ENCODE measurements at regions not wholly inside any gene's neighbourhood (a gene's known extent, or its start where the extent isn't known, plus 50 kb on each side); places are given as distances from the start of the nearest gene placed in this dataset.
"Not testable (repeated sequence)": the region's sequence is repeated elsewhere in the genome, so short reads cannot be mapped to it uniquely, and the experiment has no call there.

DNA sequence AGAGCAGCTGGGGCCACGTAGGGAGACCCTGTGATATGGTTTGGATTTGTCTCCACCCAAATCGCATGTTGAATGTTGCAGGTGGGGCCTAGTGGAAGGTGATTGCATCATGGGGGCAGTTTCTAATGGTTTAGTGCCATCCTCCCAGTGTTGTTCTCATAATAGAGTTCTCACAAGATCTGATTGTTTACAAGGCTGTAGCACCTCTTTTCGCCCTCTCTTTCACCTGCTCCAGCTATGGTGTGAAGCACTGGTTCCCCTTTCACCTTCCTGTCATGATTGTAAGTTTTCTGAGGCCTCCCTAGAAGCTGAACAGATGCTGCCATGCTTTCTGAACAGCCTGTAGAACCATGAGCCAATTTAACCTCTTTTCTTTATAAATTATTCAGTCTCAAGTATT lies 198.9 kb upstream of the CBLB start:
- no peaks in the 10 kb centered on the region for H3K27me3 ChIP-seq (ENCODE audit: insufficient read depth, low read length)
- H3K4me1 ChIP-seq (ENCODE audit: insufficient read depth, low read length): no peaks in the 10 kb centered on the region
- H3K9me3 ChIP-seq (ENCODE audit: low read depth, low read length): no peaks in the 10 kb centered on the region
- no peak overlapping the region for H3K4me3 ChIP-seq (ENCODE audit: low read length)

DNA sequence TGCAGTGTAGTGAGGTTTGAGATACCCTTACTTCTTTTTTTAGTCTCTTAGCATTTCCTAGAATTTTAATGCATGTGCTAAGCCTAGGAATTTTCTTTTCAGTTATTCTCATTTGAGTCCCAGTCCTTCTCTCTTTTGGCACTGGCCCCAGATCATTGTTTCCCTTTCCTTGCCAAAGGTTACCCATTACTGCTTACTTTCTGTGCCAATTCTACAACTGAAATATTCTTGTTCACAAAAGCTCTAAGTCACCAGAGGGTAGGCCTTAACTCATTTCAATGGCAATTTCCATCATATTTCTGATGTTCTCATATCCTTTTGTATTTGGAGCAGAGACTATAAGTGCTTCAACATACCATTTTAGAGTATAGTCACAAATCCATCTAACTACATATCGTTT lies 199.6 kb upstream of the CBLB start:
- Histone ChIP-seq H3K27me3 (ENCODE audit: insufficient read depth, low read length) (no peaks in the 10 kb centered on the region), H3K4me1 (ENCODE audit: insufficient read depth, low read length) (no peaks in the 10 kb centered on the region), H3K9me3 (ENCODE audit: low read depth, low read length) (no peaks in the 10 kb centered on the region), H3K4me3 (ENCODE audit: low read length) (no peak overlapping the region)

DNA sequence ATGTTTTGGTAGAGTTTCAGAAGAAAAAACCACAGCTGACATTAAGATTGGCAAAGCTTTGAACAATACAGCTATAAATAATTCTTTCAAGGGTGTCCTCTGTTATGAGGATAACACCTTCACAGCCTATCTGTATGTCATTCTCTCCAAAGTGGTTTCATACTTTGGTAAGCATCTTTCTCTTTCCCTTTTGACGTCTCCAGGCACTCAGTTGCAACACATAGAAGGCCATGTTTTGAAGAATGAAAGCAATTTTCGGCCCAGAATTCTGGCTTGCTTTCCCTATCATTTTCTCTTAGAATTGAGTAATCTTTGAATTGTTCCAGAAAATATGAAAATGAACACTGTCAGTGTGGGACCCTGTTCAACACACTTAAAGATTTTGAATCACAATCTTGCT lies 200.0 kb upstream of the CBLB start:
- Histone ChIP-seq H3K9me3 (ENCODE audit: low read depth, low read length) (no peaks in the 10 kb centered on the region), H3K27me3 (ENCODE audit: insufficient read depth, low read length) (no peaks in the 10 kb centered on the region), H3K4me3 (ENCODE audit: low read length) (no peak overlapping the region), H3K4me1 (ENCODE audit: insufficient read depth, low read length) (no peaks in the 10 kb centered on the region)

DNA sequence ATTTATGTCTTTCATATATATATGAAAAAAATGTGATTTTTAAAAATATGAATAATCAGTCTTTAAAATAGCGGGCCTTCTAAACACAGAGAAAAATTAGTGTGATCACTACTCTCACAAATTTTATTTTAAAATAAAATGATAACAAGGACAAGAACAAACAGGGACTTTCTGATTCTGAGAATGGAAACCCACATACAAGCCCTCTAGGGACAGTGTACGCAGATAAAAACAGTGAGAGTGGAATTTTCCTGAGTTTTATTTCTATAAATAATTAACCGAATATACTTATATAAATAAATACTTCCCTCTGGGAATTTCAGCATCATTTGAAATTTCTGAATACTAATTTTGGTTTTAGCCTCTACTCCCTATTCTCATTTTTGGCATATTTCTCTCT lies 201.4 kb upstream of the CBLB start:
- no peak overlapping the region for H3K4me3 ChIP-seq (ENCODE audit: low read length)
- no peaks in the 10 kb centered on the region for H3K27me3 ChIP-seq (ENCODE audit: insufficient read depth, low read length)
- no peaks in the 10 kb centered on the region for H3K4me1 ChIP-seq (ENCODE audit: insufficient read depth, low read length)
- no peaks in the 10 kb centered on the region for H3K9me3 ChIP-seq (ENCODE audit: low read depth, low read length)

DNA sequence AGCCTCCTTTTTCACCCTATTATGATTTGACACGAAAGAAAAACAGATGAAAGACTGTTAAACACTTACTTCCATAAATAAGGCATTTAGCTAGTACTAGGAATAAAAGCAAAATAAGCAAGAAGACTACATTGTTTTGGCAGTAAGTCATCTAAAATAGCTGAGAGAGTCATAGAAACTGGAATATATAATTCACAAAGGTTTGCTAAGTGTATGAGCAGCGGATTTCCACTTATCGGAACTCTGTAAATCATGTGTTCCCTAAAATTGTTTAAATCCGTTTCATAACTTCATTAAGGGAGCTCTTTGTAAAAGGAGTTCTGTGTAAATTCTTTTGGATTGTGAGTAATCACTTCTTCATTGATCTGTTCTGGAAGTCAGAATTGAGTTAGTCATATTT lies 202.5 kb upstream of the CBLB start:
- Histone ChIP-seq H3K9me3 (ENCODE audit: low read depth, low read length) (no peaks in the 10 kb centered on the region), H3K27me3 (ENCODE audit: insufficient read depth, low read length) (no peaks in the 10 kb centered on the region)

DNA sequence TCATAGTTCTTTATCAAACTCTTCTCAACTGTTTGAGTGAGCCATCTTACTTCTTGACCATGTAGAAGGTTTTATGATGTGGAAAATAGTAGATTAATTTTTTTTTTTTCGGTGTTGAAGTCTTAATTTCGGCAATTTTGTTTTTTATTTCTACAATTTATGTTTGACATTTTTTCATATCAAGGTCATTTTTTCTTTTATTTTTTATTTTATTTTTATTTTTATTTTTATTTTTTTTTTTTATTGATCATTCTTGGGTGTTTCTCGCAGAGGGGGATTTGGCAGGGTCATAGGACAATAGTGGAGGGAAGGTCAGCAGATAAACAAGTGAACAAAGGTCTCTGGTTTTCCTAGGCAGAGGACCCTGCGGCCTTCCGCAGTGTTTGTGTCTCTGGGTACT lies 203.8 kb upstream of the CBLB start:
- not testable (repeated sequence) for H3K4me1 ChIP-seq (ENCODE audit: insufficient read depth, low read length); H3K27me3 ChIP-seq (ENCODE audit: insufficient read depth, low read length); H3K4me3 ChIP-seq (ENCODE audit: low read length); H3K9me3 ChIP-seq (ENCODE audit: low read depth, low read length)

More for the DNA sequence above, 202.5 kb upstream of the CBLB start:
- H3K4me1 ChIP-seq (ENCODE audit: insufficient read depth, low read length): no peaks in the 10 kb centered on the region
- no peak overlapping the region for H3K4me3 ChIP-seq (ENCODE audit: low read length)

DNA sequence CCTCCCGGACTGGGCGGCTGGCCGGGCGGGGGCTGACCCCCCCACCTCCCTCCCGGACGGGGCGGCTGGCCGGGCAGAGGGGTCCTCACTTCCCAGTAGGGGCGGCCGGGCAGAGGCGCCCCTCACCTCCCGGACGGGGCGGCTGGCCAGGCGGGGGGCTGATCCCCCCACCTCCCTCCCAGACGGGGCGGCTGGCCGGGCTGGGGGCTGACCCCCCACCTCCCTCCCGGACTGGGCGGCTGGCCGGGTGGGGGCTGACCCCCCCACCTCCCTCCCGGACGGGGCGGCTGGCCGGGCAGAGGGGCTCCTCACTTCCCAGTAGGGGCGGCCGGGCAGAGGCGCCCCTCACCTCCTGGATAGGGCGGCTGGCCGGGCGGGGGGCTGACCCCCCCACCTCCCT lies 205.0 kb upstream of the CBLB start:
- H3K27me3 ChIP-seq (ENCODE audit: insufficient read depth, low read length); H3K9me3 ChIP-seq (ENCODE audit: low read depth, low read length); H3K4me1 ChIP-seq (ENCODE audit: insufficient read depth, low read length); H3K4me3 ChIP-seq (ENCODE audit: low read length): not testable (repeated sequence)

DNA sequence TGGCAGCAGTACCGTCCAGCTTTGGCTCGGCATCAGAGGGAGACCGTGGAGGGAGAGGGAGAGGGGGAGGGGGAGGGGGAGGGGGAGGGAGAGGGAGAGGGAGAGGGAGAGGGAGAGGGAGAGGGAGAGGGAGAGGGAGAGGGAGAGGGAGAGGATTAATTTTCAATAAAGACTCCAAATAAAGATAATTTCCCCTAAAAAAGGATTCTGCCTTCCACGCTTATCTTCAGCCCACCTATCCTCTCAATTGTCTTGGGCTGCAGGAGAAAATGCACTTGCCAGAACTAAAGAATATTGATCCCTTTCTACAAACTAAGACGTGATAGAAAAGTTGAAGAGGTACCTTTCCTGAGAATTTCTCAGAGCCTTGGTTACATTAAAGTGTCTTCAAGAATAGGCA lies 206.9 kb upstream of the CBLB start:
- not testable (repeated sequence) for H3K4me1 ChIP-seq (ENCODE audit: insufficient read depth, low read length); H3K4me3 ChIP-seq (ENCODE audit: low read length); H3K27me3 ChIP-seq (ENCODE audit: insufficient read depth, low read length); H3K9me3 ChIP-seq (ENCODE audit: low read depth, low read length)

DNA sequence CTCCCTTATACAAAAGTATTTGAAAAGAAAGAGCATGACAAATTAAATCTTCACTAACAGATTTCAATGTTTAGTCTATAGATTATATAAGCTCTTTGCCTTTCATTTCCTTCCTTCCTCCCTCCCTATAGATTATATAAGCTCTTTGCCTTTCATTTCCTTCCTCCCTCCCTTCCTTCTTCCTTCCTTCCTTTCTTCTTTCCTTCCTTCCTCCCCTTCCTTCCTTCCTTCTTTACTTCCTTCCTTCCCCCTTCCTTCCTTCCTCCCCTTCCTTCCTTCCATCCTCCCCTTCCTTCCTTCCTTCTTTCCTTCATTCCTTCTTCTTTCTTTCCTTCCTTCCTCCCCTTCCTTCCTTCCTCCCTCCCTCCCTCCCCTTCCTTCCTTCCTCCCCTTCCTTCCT lies 209.8 kb upstream of the CBLB start:
- Histone ChIP-seq H3K9me3 (ENCODE audit: low read depth, low read length) (no peaks in the 10 kb centered on the region), H3K27me3 (ENCODE audit: insufficient read depth, low read length) (no peaks in the 10 kb centered on the region), H3K4me3 (ENCODE audit: low read length) (no peak overlapping the region), H3K4me1 (ENCODE audit: insufficient read depth, low read length) (no peaks in the 10 kb centered on the region)

DNA sequence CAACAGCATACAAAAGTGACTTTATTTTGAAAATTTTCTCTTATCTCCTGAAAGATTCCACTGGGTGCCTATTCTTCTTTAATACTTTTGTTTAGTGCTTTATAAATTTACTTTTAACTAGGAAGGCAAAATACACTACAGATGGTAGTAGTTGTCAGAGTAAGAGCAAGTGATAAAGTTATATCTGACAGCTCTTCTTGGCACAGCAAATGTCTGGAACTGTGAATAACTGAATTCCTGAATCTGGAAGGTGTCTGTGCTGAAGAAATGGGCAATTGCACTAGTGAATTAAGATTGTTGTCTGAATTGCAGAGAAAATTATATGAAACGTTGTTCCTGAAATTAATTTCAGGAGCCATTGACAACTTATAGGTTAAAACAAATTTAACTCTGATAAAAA lies 213.8 kb upstream of the CBLB start:
- no peaks in the 10 kb centered on the region for H3K27me3 ChIP-seq (ENCODE audit: insufficient read depth, low read length)
- no peaks in the 10 kb centered on the region for H3K4me1 ChIP-seq (ENCODE audit: insufficient read depth, low read length)
- H3K9me3 ChIP-seq (ENCODE audit: low read depth, low read length): no peaks in the 10 kb centered on the region
- H3K4me3 ChIP-seq (ENCODE audit: low read length): no peak overlapping the region

DNA sequence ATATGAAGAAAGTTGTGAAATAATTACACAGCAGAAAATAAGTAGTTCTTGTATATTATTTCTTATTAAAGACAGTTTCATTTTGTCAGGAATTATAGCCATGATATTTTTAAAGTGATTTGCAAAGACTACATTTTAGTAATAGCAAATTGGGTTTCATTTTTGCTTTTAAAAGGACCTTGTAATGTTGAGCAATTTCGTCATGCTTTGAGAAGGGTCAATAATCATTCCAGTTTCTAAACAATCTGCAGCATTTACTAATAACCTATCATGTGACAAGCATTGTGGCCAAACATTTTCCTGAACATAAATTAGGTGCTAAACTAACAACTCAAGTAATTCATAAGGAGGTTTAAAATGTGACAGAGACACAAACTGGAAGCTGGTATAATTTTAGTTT lies 214.4 kb upstream of the CBLB start:
- Histone ChIP-seq H3K27me3 (ENCODE audit: insufficient read depth, low read length) (no peaks in the 10 kb centered on the region), H3K4me1 (ENCODE audit: insufficient read depth, low read length) (no peaks in the 10 kb centered on the region), H3K9me3 (ENCODE audit: low read depth, low read length) (no peaks in the 10 kb centered on the region), H3K4me3 (ENCODE audit: low read length) (no peak overlapping the region)

DNA sequence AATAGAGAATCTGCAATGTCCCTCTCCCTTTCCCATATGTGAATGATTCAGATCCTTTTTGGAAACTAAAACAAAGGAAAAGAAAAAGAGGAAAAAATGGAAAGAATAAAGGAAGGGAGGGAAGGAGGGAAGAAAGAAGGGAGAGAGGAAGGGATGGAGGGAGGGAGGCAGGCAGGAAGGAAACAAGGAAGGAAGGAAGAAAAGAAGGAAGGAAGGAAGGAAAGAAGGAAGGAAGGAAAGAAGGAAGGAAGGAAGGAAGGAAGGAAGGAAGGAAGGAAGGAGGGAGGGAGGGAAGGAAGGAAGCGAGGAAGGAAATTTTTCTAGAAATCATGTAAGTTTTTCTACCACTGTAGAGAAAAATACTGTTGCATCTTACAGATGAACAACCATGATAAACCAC lies 215.0 kb upstream of the CBLB start:
- H3K9me3 ChIP-seq (ENCODE audit: low read depth, low read length): no peaks in the 10 kb centered on the region
- no peak overlapping the region for H3K4me3 ChIP-seq (ENCODE audit: low read length)
- no peaks in the 10 kb centered on the region for H3K4me1 ChIP-seq (ENCODE audit: insufficient read depth, low read length)
- H3K27me3 ChIP-seq (ENCODE audit: insufficient read depth, low read length): no peaks in the 10 kb centered on the region

DNA sequence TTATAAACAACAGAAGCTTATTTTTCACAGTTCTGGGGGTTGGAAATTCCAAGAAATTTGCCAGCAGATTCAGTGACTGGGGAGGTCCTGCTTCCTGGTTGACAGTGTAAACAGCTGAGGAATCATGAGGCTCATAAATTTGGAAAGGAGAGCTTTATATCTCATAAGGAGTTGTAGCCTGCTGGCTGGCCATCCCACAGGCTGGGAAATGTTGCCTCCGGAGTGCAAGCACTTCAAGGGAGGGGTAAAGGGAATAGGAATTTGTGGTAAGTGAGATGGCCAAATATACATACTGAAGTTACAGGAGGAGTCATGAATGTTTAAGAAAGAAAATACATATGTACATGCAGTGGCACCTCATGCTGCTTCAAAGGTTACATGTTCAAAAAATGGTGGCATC lies 217.2 kb upstream of the CBLB start:
- Histone ChIP-seq H3K9me3 (ENCODE audit: low read depth, low read length) (no peaks in the 10 kb centered on the region), H3K4me3 (ENCODE audit: low read length) (no peak overlapping the region), H3K27me3 (ENCODE audit: insufficient read depth, low read length) (no peaks in the 10 kb centered on the region), H3K4me1 (ENCODE audit: insufficient read depth, low read length) (no peaks in the 10 kb centered on the region)

DNA sequence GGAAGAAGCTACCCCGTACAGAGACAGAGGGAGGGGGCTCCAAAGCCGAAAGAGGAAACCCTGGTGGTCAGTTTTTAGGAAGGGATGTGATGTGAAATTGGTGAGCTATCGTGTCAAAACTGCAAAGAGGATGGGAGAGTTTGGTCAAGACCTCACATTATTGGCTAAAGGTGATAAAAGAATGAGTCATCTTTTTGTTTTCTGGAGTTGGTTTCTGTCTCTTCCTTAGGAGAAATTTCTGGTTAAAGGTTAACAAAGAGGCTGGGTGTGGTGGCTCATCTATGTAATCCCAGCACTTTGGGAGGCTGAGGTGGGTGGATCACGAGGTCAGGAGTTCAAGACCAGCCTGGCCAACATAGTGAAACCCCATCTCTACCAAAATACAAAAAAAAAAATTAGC lies 217.8 kb upstream of the CBLB start:
- Histone ChIP-seq H3K9me3 (ENCODE audit: low read depth, low read length) (no peaks in the 10 kb centered on the region), H3K4me1 (ENCODE audit: insufficient read depth, low read length) (no peaks in the 10 kb centered on the region), H3K4me3 (ENCODE audit: low read length) (no peak overlapping the region), H3K27me3 (ENCODE audit: insufficient read depth, low read length) (no peaks in the 10 kb centered on the region)

DNA sequence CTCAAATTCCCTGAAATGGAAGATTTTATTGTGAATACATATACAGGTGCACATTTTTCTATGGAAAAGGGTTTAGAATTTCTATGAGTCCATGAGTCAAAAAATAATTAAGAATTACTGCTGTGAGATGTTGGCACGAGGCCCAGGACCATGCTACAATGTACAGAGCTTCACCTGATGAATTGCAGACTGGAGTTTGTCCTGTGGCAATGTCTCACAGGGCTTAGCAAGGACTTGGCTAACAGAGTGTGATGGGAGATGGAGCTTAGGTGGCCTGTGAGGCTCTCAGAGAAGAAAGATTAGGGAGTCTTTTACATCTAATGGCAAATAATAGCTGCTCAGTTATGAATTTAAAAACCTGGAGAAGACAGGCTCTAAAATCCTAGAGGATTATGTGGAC lies 219.5 kb upstream of the CBLB start:
- Histone ChIP-seq H3K4me3 (ENCODE audit: low read length) (no peak overlapping the region), H3K27me3 (ENCODE audit: insufficient read depth, low read length) (no peaks in the 10 kb centered on the region), H3K9me3 (ENCODE audit: low read depth, low read length) (no peaks in the 10 kb centered on the region), H3K4me1 (ENCODE audit: insufficient read depth, low read length) (no peaks in the 10 kb centered on the region)

DNA sequence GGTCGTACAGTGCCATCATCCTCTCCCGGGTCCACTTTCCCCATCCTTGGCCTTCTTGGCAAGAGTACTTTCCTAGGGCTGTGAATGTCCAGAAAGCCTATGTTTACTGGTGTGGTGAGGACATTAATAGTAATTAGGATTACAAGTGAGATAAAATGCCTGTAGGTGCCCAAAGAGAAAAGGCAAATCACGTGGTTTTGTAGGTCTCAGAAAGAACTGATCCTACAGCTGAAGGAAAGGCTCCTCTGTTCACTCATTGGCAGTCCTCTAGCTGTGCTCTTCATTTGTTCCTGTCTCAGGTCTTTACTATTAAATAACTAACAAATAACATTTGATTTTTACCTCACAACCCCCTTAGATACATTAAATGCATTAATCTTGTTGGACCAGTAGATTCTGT lies 220.1 kb upstream of the CBLB start:
- no peaks in the 10 kb centered on the region for H3K4me1 ChIP-seq (ENCODE audit: insufficient read depth, low read length)
- H3K9me3 ChIP-seq (ENCODE audit: low read depth, low read length): no peaks in the 10 kb centered on the region
- no peak overlapping the region for H3K4me3 ChIP-seq (ENCODE audit: low read length)
- no peaks in the 10 kb centered on the region for H3K27me3 ChIP-seq (ENCODE audit: insufficient read depth, low read length)

DNA sequence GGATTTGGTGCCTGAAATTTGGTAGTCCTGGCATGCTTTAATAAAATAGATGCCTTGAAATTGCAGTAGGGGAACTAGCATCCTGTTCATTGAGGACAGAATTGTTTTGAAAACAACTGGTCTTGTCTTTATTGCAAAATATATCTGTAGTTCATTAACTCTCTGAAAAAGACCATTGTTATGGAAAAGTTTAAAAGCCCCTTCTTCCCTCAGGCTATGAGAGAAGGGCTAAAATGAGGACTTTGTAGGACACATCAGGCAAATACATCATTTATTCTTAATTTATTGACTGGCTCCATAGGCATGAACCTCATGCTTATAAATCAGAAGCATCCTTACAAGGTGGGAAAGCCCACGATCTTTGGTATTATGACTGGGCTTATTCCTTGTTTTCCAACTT lies 221.0 kb upstream of the CBLB start:
- Histone ChIP-seq H3K27me3 (ENCODE audit: insufficient read depth, low read length) (no peaks in the 10 kb centered on the region), H3K4me3 (ENCODE audit: low read length) (no peak overlapping the region), H3K9me3 (ENCODE audit: low read depth, low read length) (no peaks in the 10 kb centered on the region), H3K4me1 (ENCODE audit: insufficient read depth, low read length) (no peaks in the 10 kb centered on the region)

Data from mononuclear cell (primary cell).